SU-DHL-6 (cell line): ENCODE measurements at regions not wholly inside any gene's neighbourhood (a gene's known extent, or its start where the extent isn't known, plus 50 kb on each side); places are given as distances from the start of the nearest gene placed in this dataset.

Experiments used
- H2AFZ ChIP-seq: fragments of 200-600 bp; sonication (generic); 2 replicates; pipeline ENCODE4 v1.6.1; 2014; ENCODE audit warnings: low read depth, mild to moderate bottlenecking, moderate library complexity, mixed read lengths, antibody characterized with exemption, low read length; ENCODE audit not compliant: severe bottlenecking
- H3F3A ChIP-seq: fragments of 200-600 bp; shearing (Covaris generic); 2 replicates; pipeline ENCODE4 v1.6.0; 2016; ENCODE audit warnings: antibody characterized with exemption, mild to moderate bottlenecking; ENCODE audit not compliant: insufficient read depth
- H3K27ac ChIP-seq: fragments of 200-600 bp; sonication (generic); 2 replicates; pipeline ENCODE4 v1.5.1; 2016; ENCODE audit warnings: low read depth, mild to moderate bottlenecking, low read length, moderate library complexity, mixed read lengths
- H3K27me3 ChIP-seq: fragments of 200-600 bp; sonication (generic), shearing (Covaris generic); 2 replicates; pipeline ENCODE4 v1.6.0; 2014; ENCODE audit warnings: mild to moderate bottlenecking, low read length
- H3K36me3 ChIP-seq: fragments of 200-600 bp; sonication (generic); 2 replicates; pipeline ENCODE4 v1.6.1; 2014; ENCODE audit warnings: mild to moderate bottlenecking, low read length, mixed read lengths
- H3K4me2 ChIP-seq: fragments of 300-600, 200-600 bp; shearing (Covaris generic), sonication (generic); 2 replicates; pipeline ENCODE4 v1.6.0; 2014; ENCODE audit warnings: low read length, low read depth, mild to moderate bottlenecking; ENCODE audit not compliant: poor library complexity, severe bottlenecking
- H3K4me3 ChIP-seq: fragments of 200-600 bp; sonication (generic); 2 replicates; pipeline ENCODE4 v1.5.1; 2014; ENCODE audit warnings: antibody characterized with exemption, low read length, mild to moderate bottlenecking, mixed read lengths; ENCODE audit not compliant: insufficient read depth, poor library complexity, severe bottlenecking
- H3K79me2 ChIP-seq: fragments of 200-600 bp; sonication (generic); 2 replicates; pipeline ENCODE4 v1.6.1; 2014; ENCODE audit warnings: mild to moderate bottlenecking, low read length, moderate library complexity; ENCODE audit not compliant: insufficient read depth
- H3K9ac ChIP-seq: fragments of 200-600 bp; sonication (generic); 2 replicates; pipeline ENCODE4 v1.7.0; 2014; ENCODE audit warnings: mild to moderate bottlenecking, low read length
- H3K9me2 ChIP-seq: fragments of 200-600 bp; sonication (generic); replicated peaks from 2 replicates; pipeline ENCODE4 v1.6.1; 2014; ENCODE audit warnings: low read length; ENCODE audit not compliant: insufficient read depth
- H3K9me3 ChIP-seq: fragments of 200-600 bp; sonication (generic); 2 replicates; pipeline ENCODE4 v1.6.1; 2014; ENCODE audit warnings: low read length, mixed read lengths; ENCODE audit not compliant: insufficient read depth
- H4K20me1 ChIP-seq: fragments of 200-600 bp; sonication (generic); 2 replicates; pipeline ENCODE4 v1.6.1; 2014; ENCODE audit warnings: low read depth, mild to moderate bottlenecking, antibody characterized with exemption, low read length, moderate library complexity, mixed read lengths
- EZH2phosphoT487 ChIP-seq: fragments of 200-600 bp; sonication (generic), shearing (Covaris generic); conservative IDR thresholded peaks from 2 replicates; pipeline ENCODE4 v1.6.1; 2018; ENCODE audit warnings: mild to moderate bottlenecking, antibody characterized with exemption, low read length, moderate library complexity, mixed read lengths
- TF ChIP-seq, protein P1 (sequence below): fragments of 200-600 bp; sonication (generic); IDR thresholded peaks from one replicate; pipeline ENCODE4 v1.5.1; 2017; ENCODE audit warnings: antibody characterized with exemption, mild to moderate bottlenecking, low read length, moderate library complexity; ENCODE audit not compliant: insufficient read depth, poor library complexity, severe bottlenecking

- no peak overlapping the region for H3K4me3 ChIP-seq
- H3K9ac ChIP-seq: no peak overlapping the region
- H2AFZ ChIP-seq: no peak overlapping the region
- no peaks in the 10 kb centered on the region for H3K9me3 ChIP-seq
- no peak overlapping the region for H3K27ac ChIP-seq
- H4K20me1 ChIP-seq: no peaks in the 10 kb centered on the region
- no peaks in the 10 kb centered on the region for H3K36me3 ChIP-seq
- TF ChIP-seq, protein P1, sequence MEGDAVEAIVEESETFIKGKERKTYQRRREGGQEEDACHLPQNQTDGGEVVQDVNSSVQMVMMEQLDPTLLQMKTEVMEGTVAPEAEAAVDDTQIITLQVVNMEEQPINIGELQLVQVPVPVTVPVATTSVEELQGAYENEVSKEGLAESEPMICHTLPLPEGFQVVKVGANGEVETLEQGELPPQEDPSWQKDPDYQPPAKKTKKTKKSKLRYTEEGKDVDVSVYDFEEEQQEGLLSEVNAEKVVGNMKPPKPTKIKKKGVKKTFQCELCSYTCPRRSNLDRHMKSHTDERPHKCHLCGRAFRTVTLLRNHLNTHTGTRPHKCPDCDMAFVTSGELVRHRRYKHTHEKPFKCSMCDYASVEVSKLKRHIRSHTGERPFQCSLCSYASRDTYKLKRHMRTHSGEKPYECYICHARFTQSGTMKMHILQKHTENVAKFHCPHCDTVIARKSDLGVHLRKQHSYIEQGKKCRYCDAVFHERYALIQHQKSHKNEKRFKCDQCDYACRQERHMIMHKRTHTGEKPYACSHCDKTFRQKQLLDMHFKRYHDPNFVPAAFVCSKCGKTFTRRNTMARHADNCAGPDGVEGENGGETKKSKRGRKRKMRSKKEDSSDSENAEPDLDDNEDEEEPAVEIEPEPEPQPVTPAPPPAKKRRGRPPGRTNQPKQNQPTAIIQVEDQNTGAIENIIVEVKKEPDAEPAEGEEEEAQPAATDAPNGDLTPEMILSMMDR: no peak
- no peak for TF ChIP-seq EZH2phosphoT487
- H3K9me2 ChIP-seq: no peaks in the 10 kb centered on the region
- H3K79me2 ChIP-seq: no peaks in the 10 kb centered on the region
- no peak overlapping the region for H3K4me2 ChIP-seq
- no peaks in the 10 kb centered on the region for H3F3A ChIP-seq
- no peaks in the 10 kb centered on the region for H3K27me3 ChIP-seq
Measured at GRCh38 chr12:115101520-115101919, 417.5 kb upstream of the TBX3 start.

DNA sequence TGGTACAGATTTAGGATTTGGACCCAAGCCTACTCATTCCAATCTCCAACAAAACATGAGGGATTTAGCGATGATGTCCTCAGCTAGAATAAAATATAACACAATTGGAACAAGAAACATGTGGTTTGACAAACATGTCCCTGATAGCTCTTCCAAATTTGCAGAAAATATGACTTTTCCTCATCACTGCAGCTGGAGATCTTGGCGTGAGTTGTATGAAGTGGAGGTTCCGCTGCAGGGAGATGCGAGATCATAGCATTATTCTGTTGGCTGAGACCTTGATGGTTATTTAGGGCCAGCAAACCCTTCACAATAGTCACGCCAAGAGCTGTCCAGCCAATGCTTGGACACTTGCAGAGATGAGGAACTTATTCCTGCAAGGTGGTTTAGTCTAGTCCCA lies 413.4 kb upstream of the TBX3 start:
- Histone ChIP-seq H3K9me2 (no peaks in the 10 kb centered on the region), H4K20me1 (no peaks in the 10 kb centered on the region), H3K9me3 (no peaks in the 10 kb centered on the region), H3K4me2 (no peak overlapping the region), H3K9ac (no peak overlapping the region), H3K27me3 (no peaks in the 10 kb centered on the region), H3F3A (no peaks in the 10 kb centered on the region), H3K4me3 (no peak overlapping the region), H3K79me2 (no peaks in the 10 kb centered on the region), H2AFZ (no peak overlapping the region), H3K27ac (no peak overlapping the region), H3K36me3 (no peaks in the 10 kb centered on the region)
- no peak for TF ChIP-seq EZH2phosphoT487
- TF ChIP-seq, protein P1: no peak

GRCh38 chr12:115096588-115097397 lies 412.8 kb upstream of the TBX3 start:
- Histone ChIP-seq H3K27me3 (no peaks in the 10 kb centered on the region), H3K9me2 (no peaks in the 10 kb centered on the region), H3K4me2 (no peak overlapping the region), H2AFZ (no peak overlapping the region), H3K4me3 (no peak overlapping the region), H3K9ac (no peak overlapping the region), H3K27ac (no peak overlapping the region), H3K9me3 (no peaks in the 10 kb centered on the region), H3K36me3 (no peaks in the 10 kb centered on the region), H4K20me1 (no peaks in the 10 kb centered on the region), H3F3A (no peaks in the 10 kb centered on the region), H3K79me2 (no peaks in the 10 kb centered on the region)
- TF ChIP-seq, protein P1: no peak
